HepG2 (cell line): ENCODE measurements at regions not wholly inside any gene's neighbourhood (a gene's known extent, or its start where the extent isn't known, plus 50 kb on each side); places are given as distances from the start of the nearest gene placed in this dataset.

ENCODE experiments used
- DRAP1 ChIP-seq: IDR thresholded peaks from 2 replicates; pipeline ENCODE4 v1.6.1; 2016; ENCODE audit warnings: missing genetic modification reagents, missing compliant biosample characterization
- EED ChIP-seq: sonication (generic); formaldehyde crosslinking; IDR thresholded peaks from 2 replicates; pipeline ENCODE4 v1.5.0; 2020; ENCODE audit warnings: mild to moderate bottlenecking, missing genetic modification reagents
- FOXK1 ChIP-seq: sonication (generic); formaldehyde crosslinking; IDR thresholded peaks from 2 replicates; pipeline ENCODE4 v1.4.0; 2020; ENCODE audit warnings: low read depth, missing genetic modification reagents, borderline replicate concordance
- KLF11 ChIP-seq: IDR thresholded peaks from 2 replicates; pipeline ENCODE4 v1.6.1; 2016; ENCODE audit warnings: missing compliant biosample characterization
- MAZ ChIP-seq, 2 experiments: sonication (generic) in 1 of 2; formaldehyde crosslinking in 1 of 2; IDR thresholded peaks; 2 replicates each; pipeline versions ENCODE4 v1.5.0 to v1.6.1; 2012 to 2020; ENCODE audit warnings: low read depth in 2 of 2, mild to moderate bottlenecking in 2 of 2, borderline replicate concordance in 1 of 2, improper control_type of control experiment in 1 of 2, low read length in 1 of 2, missing genetic modification reagents in 1 of 2, moderate library complexity in 1 of 2
- PAXIP1 ChIP-seq: sonication (generic); formaldehyde crosslinking; conservative IDR thresholded peaks from 2 replicates; pipeline ENCODE4 v1.4.0; 2020; ENCODE audit warnings: mild to moderate bottlenecking, missing genetic modification reagents, moderate library complexity
- SMAD1 ChIP-seq: sonication (generic); formaldehyde crosslinking; IDR thresholded peaks from 2 replicates; pipeline ENCODE4 v1.4.0; 2020; ENCODE audit warnings: missing genetic modification reagents, low read depth, mild to moderate bottlenecking, borderline replicate concordance
- STAT6 ChIP-seq: sonication (generic); formaldehyde crosslinking; IDR thresholded peaks from 2 replicates; pipeline ENCODE4 v1.4.0; 2020; ENCODE audit warnings: missing genetic modification reagents, mild to moderate bottlenecking, borderline replicate concordance
- THYN1 ChIP-seq: sonication (generic); formaldehyde crosslinking; IDR thresholded peaks from 2 replicates; pipeline ENCODE4 v1.8.1; 2023; ENCODE audit warnings: low read depth, mild to moderate bottlenecking, moderate library complexity, missing genetic modification reagents, borderline replicate concordance
- ZBTB46 ChIP-seq: sonication (generic); formaldehyde crosslinking; IDR thresholded peaks from 2 replicates; pipeline ENCODE4 v1.4.0; 2020; ENCODE audit warnings: mild to moderate bottlenecking, missing genetic modification reagents, borderline replicate concordance
- ZFP36L2 ChIP-seq: sonication (generic); formaldehyde crosslinking; IDR thresholded peaks from 2 replicates; pipeline ENCODE4 v1.4.0; 2020; ENCODE audit warnings: missing genetic modification reagents
- ZNF124 ChIP-seq: sonication (generic); formaldehyde crosslinking; IDR thresholded peaks from 2 replicates; pipeline ENCODE4 v1.4.0; 2020; ENCODE audit warnings: missing genetic modification reagents
- ZNF484 ChIP-seq: sonication (generic); formaldehyde crosslinking; IDR thresholded peaks from 2 replicates; pipeline ENCODE4 v1.5.1; 2020; ENCODE audit warnings: mild to moderate bottlenecking, low read depth, missing genetic modification reagents, borderline replicate concordance
- ZNF580 ChIP-seq: IDR thresholded peaks from 2 replicates; pipeline ENCODE4 v1.6.1; 2016; ENCODE audit warnings: low read depth, borderline replicate concordance
- ZNF660 ChIP-seq: sonication (generic); formaldehyde crosslinking; IDR thresholded peaks from 2 replicates; pipeline ENCODE4 v1.5.1; 2020; ENCODE audit warnings: mild to moderate bottlenecking, low read depth, missing genetic modification reagents, borderline replicate concordance

GRCh38 chr7:45987521-45988290 lies 66.6 kb upstream of the IGFBP3 start (continued):
- no peak for TF ChIP-seq STAT6 (CRISPR knock-in tag)
- TF ChIP-seq MAZ (IDR thresholded peaks at IDR 0.05; ENCODE audit: borderline replicate concordance, low read depth, low read length): no peak
- no peak for TF ChIP-seq MAZ (CRISPR knock-in tag; IDR thresholded peaks at IDR 0.05; ENCODE audit: low read depth)
- TF ChIP-seq ZBTB46 (CRISPR knock-in tag): no peak
- TF ChIP-seq DRAP1 (CRISPR knock-in tag): no peak; the same call in 1 of the 2 replicates
- no peak for TF ChIP-seq KLF11 (CRISPR knock-in tag)
- no peak for TF ChIP-seq ZNF484 (CRISPR knock-in tag)
- peak; percentile 65; the same call in 1 of the 2 replicates for TF ChIP-seq FOXK1
- no peak for TF ChIP-seq ZFP36L2 (CRISPR knock-in tag)
- TF ChIP-seq PAXIP1 (CRISPR knock-in tag): peak; percentile 87
- no peak for TF ChIP-seq EED (CRISPR knock-in tag)
- TF ChIP-seq SMAD1 (CRISPR knock-in tag): no peak
- TF ChIP-seq ZNF660 (CRISPR knock-in tag): no peak
- no peak for TF ChIP-seq THYN1 (CRISPR knock-in tag)
- no peak for TF ChIP-seq ZNF580
- TF ChIP-seq ZNF124 (CRISPR knock-in tag): no peak
